ENCODE measurements at regions not wholly inside any gene's neighbourhood (a gene's known extent, or its start where the extent isn't known, plus 50 kb on each side); places are given as distances from the start of the nearest gene placed in this dataset.
"Not testable (repeated sequence)": the region's sequence is repeated elsewhere in the genome, so short reads cannot be mapped to it uniquely, and the experiment has no call there.

DNA sequence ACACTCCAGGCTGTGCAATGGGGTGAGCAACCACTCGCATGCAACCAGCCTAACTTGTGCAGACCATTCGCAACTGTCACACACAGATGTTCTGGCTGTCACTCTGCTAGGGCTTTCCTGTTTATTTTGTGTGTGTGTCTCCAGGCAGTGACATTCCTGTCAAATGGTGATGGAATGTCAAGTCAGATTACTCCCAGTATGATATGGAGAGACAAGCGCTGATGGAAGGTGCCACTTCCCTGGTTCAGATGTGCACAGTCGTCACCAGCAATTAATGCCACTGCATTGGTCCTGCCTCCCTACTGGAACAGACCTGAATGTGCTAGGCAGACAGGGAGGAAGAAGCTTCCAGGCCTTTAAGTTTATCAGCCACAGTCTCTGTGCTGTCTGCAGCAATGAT is 442.4 kb upstream of the ISX start:
- DNase-seq (ENCODE audit: low read depth): no peak
- H3K4me3 ChIP-seq (ENCODE audit: low read depth, low read length): no peak overlapping the region

DNA sequence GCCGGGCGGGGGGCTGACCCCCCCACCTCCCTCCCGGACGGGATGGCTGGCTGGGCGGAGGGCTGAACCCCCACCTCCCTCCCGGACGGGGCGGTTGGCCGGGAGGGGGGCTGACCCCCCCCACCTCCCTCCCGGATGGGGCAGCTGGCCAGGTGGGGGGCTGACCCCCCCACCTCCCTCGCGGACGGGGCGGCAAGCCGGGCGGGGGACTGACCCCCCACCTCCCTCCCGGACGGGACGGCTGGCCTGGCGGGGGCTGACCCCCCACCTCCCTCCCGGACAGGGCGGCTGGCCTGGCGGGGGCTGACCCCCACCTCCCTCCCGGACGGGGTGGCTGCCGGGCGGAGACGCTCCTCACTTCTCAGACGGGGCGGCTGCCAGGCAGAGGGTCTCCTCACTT is 440.1 kb upstream of the ISX start:
- H3K4me3 ChIP-seq (ENCODE audit: low read depth, low read length); DNase-seq (ENCODE audit: low read depth): not testable (repeated sequence)

DNA sequence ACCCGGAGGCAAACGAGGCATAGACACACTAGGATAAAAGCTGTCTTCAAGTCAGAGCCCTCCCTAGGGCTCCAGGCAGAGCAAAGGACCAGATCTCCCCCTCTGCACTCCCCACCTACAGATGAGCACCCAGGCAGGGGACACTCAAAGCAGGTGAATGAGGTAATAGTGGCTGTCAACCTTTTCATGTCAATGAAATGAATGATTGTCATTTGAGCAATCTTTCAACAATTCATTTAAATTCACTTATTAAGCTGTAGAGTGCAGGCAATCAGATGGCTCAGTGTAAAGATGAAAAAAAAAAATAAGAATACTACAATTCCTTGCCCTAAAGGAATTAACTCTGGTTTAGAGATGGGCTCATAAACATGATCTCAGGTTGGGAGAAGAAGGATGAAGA is 427.8 kb upstream of the ISX start:
- DNase-seq (ENCODE audit: low read depth): no peak
- no peak overlapping the region for H3K4me3 ChIP-seq (ENCODE audit: low read depth, low read length)

GRCh38 chr22:34639911-34640310 is 426.0 kb upstream of the ISX start:
- no peak for DNase-seq (ENCODE audit: low read depth)
- no peak overlapping the region for H3K4me3 ChIP-seq (ENCODE audit: low read depth, low read length)

DNA sequence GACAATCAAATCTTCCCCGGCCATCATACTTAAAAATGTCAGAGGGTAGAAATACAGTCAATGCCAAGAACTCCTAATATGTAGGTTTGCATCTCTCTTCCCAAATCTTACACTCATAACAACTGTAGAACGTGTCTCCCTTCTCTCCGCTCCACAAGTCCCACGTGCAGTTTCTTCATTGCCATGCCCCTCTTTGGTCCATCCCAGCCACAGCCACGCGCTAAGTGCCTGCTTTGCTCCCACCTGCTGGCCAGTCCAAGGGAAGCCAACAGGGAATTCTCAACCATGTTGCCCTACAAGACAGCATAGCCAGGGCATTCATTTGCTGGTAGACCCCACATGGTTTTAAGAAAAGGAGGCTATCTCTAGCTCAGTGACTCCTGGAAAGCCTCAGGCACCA is 420.6 kb upstream of the ISX start:
- H3K4me3 ChIP-seq (ENCODE audit: low read depth, low read length): no peak overlapping the region
- no peak for DNase-seq (ENCODE audit: low read depth)

DNA sequence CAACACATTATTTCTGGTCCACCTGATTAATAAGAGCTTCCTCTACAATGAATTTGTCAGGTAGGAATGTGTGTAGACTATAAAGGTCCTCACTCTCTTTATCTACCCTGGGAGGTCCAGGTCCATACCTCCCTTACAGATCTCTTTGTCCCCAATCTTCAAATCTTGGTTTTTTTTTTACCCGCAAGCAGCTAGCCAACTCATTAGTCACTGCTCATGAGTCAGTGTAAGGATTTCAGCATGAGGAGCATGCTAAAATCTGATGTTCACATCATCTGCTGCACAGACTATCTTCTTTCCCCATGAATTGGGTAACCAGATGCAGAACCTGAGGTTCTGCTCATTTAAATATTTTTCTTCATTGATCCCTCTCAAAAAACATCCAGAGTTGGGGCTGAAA is 397.0 kb upstream of the ISX start:
- no peak for DNase-seq (ENCODE audit: low read depth)
- no peak overlapping the region for H3K4me3 ChIP-seq (ENCODE audit: low read depth, low read length)

- not testable (repeated sequence) for DNase-seq (ENCODE audit: low read depth); H3K4me3 ChIP-seq (ENCODE audit: low read depth, low read length)
Observed at GRCh38 chr22:34683031-34683430, 382.9 kb upstream of the ISX start.

- DNase-seq (ENCODE audit: low read depth); H3K4me3 ChIP-seq (ENCODE audit: low read depth, low read length): not testable (repeated sequence)
Observed at GRCh38 chr22:34684278-34684677, 381.7 kb upstream of the ISX start.

DNA sequence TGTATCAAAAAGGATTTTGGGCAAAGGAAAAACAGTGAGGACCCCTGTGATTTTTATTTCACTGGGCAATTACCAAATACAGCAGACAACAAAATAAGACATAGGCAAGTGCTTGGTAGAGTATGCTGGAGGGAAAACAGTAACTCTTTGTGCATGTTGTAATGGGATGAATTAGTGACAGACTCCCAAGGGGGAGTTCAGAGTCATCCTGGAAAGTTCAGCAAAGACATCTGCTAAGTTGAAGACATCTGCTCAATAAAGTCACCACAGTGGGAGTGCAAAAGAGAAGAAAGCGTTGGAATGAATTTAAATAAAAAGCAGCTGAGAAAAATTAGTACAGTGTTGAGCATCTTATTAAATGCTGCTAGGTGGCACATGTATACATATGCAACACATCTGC is 378.8 kb upstream of the ISX start:
- DNase-seq (ENCODE audit: low read depth): no peak
- H3K4me3 ChIP-seq (ENCODE audit: low read depth, low read length): no peak overlapping the region

- H3K4me3 ChIP-seq (ENCODE audit: low read depth, low read length): no peak overlapping the region
- DNase-seq (ENCODE audit: low read depth): no peak
Observed at GRCh38 chr22:34688825-34689224, 377.1 kb upstream of the ISX start.

- no peak for DNase-seq (ENCODE audit: low read depth)
- H3K4me3 ChIP-seq (ENCODE audit: low read depth, low read length): no peak overlapping the region
Observed at GRCh38 chr22:34696557-34696956, 369.4 kb upstream of the ISX start.

DNA sequence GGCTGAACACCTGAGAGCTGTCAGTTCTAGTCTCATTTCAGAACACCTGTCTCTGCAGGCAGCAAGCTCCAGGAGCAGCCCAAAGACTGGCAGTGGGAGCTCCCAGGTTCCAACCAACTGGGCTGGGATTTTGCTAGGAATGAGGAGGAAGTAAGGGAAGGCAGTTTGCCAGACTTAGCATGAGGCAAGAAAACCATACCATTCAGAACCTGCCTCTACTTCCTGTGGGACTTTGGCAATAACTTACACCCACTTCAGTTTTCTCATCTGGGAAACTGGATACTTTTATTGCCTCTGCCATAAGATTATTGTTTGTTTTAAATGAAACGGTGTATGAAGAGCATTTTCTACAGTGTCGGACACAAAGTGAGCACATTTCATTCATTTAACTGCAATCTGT is 363.7 kb upstream of the ISX start:
- H3K4me3 ChIP-seq (ENCODE audit: low read depth, low read length): no peak overlapping the region
- no peak for DNase-seq (ENCODE audit: low read depth)

- H3K4me3 ChIP-seq (ENCODE audit: low read depth, low read length): no peak overlapping the region
- no peak for DNase-seq (ENCODE audit: low read depth)
Observed at GRCh38 chr22:34709641-34710040, 356.3 kb upstream of the ISX start.

GRCh38 chr22:34722901-34723300 is 343.1 kb upstream of the ISX start:
- DNase-seq (ENCODE audit: low read depth): no peak
- no peak overlapping the region for H3K4me3 ChIP-seq (ENCODE audit: low read depth, low read length)

- DNase-seq (ENCODE audit: low read depth): no peak
Observed at GRCh38 chr22:34736081-34736480, 329.9 kb upstream of the ISX start.

DNA sequence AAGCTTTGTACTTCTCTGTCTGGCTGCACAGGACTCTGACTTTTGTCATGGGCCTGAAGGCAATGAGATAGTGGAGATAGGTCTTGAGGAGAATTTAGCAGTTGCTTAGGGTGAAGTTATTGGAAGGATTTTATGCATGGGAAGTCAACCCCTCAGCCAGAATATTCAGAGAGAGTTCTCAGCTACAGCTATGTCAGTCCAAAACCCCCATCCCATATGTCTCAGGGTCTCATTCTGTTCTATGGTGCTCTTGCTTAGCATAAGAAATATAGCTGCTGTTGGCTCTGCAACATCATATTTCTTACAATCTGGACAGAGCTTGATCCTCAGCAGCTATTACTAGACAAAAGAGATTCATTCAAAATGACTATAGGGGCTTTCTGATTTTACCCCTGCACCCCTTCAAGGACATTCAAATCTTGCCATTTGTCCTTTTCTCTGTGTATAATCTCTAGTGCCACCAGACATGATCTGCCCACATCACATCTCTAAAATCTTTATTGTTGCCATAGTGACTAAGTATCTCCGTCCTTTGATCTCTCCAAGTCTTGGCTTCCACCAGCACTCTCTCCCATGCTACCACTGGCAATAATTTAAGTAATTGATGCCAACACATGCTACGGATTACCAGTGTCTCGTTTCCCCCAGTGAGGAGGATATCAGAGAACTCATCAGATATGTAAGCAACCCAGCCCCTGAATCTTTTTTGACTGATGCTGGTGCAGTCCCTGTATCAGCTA is 327.1 kb upstream of the ISX start:
- H3K4me3 ChIP-seq (ENCODE audit: low read depth, low read length): no peak overlapping the region
- no peak for DNase-seq (ENCODE audit: low read depth)

More at GRCh38 chr22:34736081-34736480, 329.9 kb upstream of the ISX start:
- no peak overlapping the region for H3K4me3 ChIP-seq (ENCODE audit: low read depth, low read length)

- H3K4me3 ChIP-seq (ENCODE audit: low read depth, low read length): no peak overlapping the region
Observed at GRCh38 chr22:34743110-34743751, 322.7 kb upstream of the ISX start.

DNA sequence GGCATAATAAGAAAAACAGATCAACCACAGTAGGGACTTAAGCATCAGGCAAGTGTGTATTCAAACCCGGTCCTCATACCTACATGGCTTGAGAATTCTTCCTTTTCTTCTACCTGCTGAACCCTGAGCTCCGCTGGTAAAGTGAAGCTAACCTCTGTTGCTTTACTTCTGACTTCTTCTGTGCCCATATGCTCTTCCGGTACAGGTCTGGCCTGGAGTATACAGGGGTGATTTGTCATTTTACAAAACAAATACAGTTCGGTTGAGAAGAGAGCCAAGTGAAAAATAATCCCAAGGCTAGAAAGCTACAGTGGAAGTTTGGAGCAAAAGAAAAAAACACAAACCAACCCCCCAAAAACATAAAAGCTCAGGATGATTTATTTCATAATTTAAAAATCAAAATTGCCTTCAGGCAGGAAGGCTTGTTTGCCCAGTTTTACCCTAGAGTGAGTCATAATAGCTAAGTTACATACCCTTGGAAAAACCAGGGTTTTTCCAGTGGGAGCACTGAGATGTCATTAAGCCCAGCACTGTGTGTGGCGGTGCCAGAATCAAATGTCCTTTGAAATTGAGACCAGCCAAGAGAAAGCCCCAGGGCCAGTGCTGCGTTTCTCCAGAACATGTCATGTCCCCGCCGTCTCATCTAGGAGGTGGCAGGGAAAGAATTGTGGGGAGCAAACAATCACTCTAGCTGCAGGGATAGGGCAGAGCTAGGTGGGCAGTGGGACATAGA is 305.5 kb upstream of the ISX start:
- DNase-seq (ENCODE audit: low read depth): no peak
- H3K4me3 ChIP-seq (ENCODE audit: low read depth, low read length): no peak overlapping the region

More at GRCh38 chr22:34743110-34743751, 322.7 kb upstream of the ISX start:
- DNase-seq (ENCODE audit: low read depth): no peak

GRCh38 chr22:34761111-34761510 is 304.8 kb upstream of the ISX start:
- peak; percentile 11 for DNase-seq (ENCODE audit: low read depth)
- H3K4me3 ChIP-seq (ENCODE audit: low read depth, low read length): no peak overlapping the region

DNA sequence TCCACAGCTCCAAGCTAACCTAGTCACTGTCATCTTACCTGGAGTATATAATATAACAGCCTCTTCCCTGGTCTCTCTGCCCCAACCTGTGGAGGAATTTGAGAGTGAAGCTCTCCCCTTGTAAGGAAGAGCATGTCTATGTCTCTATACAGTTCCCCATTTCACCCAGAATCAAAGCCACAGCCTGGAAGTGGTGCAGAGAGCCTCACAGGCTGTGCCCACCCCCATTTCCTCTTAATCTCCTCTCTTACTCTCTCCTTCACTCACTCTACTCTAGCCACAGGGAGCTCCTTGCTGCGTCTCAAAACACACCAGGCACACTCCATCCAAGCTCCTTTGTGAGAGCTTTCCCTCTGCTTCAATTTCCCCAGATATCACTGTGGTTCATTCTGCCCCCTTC is 302.5 kb upstream of the ISX start:
- H3K4me3 ChIP-seq (ENCODE audit: low read depth, low read length): no peak overlapping the region
- no peak for DNase-seq (ENCODE audit: low read depth)

DNA sequence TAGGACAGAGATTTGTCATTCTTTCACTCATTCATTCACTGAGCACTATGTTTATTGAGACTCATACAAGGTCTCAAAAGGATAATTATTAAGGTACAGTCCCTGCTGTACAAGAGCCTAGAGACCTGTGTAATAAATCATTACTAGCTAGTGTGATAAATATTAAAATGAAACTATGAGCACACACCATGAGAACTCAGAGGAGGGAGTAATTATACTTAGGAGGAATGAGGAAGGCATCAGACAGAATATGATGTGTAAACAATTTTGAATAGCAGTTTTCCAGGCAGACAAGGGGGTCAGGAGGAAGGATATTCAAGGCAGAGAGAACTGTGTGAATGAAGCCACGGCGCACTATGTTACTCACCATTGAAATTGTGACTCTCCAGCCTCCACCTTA is 300.8 kb upstream of the ISX start:
- H3K4me3 ChIP-seq (ENCODE audit: low read depth, low read length): no peak overlapping the region
- no peak for DNase-seq (ENCODE audit: low read depth)

Measured in skeletal muscle cell (primary cell).